ENCODE measurements at regions not wholly inside any gene's neighbourhood (a gene's known extent, or its start where the extent isn't known, plus 50 kb on each side); places are given as distances from the start of the nearest gene placed in this dataset.

GRCh38 chr2:239454507-239454906 lies 53.7 kb upstream of the HDAC4 start:
- no peaks in the 10 kb centered on the region for H3K36me3 ChIP-seq (replicated peaks in 1 of 2; ENCODE audit: control insufficient read depth in 1 of 2, insufficient read depth in 2 of 2, low read length in 2 of 2)
- Mint-ChIP-seq H3K27me3 (ENCODE audit: low read depth in 3 of 3) (peaks cover 20 to 35% (median 29%) of the 10 kb centered on the region in 3 donors), H3K9me3 (peaks cover 9 to 28% (median 15%) of the 10 kb centered on the region in 7 donors), H3K4me3 (peak overlapping the region in 1 of 2 donors; percentile 14), H3K27ac (no peak overlapping the region), H3K4me1 (peaks cover 2% of the 10 kb centered on the region), H3K36me3 (no peaks in the 10 kb centered on the region)
- H3K79me2 ChIP-seq (ENCODE audit: insufficient read depth, low read length): no peaks in the 10 kb centered on the region
- no peaks in the 10 kb centered on the region for H4K20me1 ChIP-seq (ENCODE audit: insufficient read depth, low read length)
- no peak overlapping the region for H2AFZ ChIP-seq (ENCODE audit: insufficient read depth, low read depth, low read length, poor library complexity, severe bottlenecking)
- no peak overlapping the region for H3K4me3 ChIP-seq (replicated peaks in 1 of 3; ENCODE audit: low read depth in 2 of 3, low read length in 3 of 3)
- no peak for DNase-seq
- WGBS (ENCODE audit: insufficient coverage): no CpG with 5 or more reads among the region's 2 CpGs
- TF ChIP-seq CTCF (IDR thresholded peaks at IDR 0.05): no peak
- intact Hi-C loops (cut with micrococcal nuclease): no loop called here
- H3K9ac ChIP-seq (ENCODE audit: insufficient read depth, low read length, poor library complexity, severe bottlenecking): no peak overlapping the region
- no peak overlapping the region for H3K27ac ChIP-seq (ENCODE audit: low read depth in 1 of 2, low read length in 2 of 2)
- H3K4me1 ChIP-seq (ENCODE audit: control insufficient read depth in 1 of 2, insufficient read depth in 2 of 2, low read length in 2 of 2): no peaks in the 10 kb centered on the region
- H3K4me2 ChIP-seq (replicated peaks; ENCODE audit: extremely low read depth, low read length, poor library complexity, severe bottlenecking): no peak overlapping the region
- H3K27me3 ChIP-seq (ENCODE audit: control insufficient read depth in 2 of 2, insufficient read depth in 2 of 2, low read length in 2 of 2): peaks cover 0 to 5% of the 10 kb centered on the region in 2 donors
- H3K9me3 ChIP-seq (replicated peaks in 1 of 2; ENCODE audit: control insufficient read depth in 1 of 2, insufficient read depth in 1 of 2, low read length in 2 of 2): no peaks in the 10 kb centered on the region
